Choroid plexus epithelial cell (primary cell): ENCODE measurements at regions not wholly inside any gene's neighbourhood (a gene's known extent, or its start where the extent isn't known, plus 50 kb on each side); places are given as distances from the start of the nearest gene placed in this dataset.

Experiments
- DNase-seq: peaks from one replicate; pipeline ENCODE4 v3.0.0-alpha.2; 2010; ENCODE audit warnings: low read depth
- H3K4me3 ChIP-seq: 2 replicates; pipeline ENCODE4 v1.5.1; 2011; ENCODE audit warnings: low read depth, mild to moderate bottlenecking, control low read depth, low read length, moderate library complexity
- CTCF ChIP-seq: conservative IDR thresholded peaks from 2 replicates; pipeline ENCODE4 v1.5.1; 2011; ENCODE audit warnings: low read depth, mild to moderate bottlenecking, control low read depth, inconsistent platforms, low read length, moderate library complexity

- no peak for TF ChIP-seq CTCF
- DNase-seq, result no peak
These were observed 250.4 kb upstream of the SLITRK3 start for GRCh38 chr3:165446555-165446954.

GRCh38 chr3:165444745-165445144, 248.6 kb upstream of the SLITRK3 start:
- no peak overlapping the region for H3K4me3 ChIP-seq
- no peak for DNase-seq
- no peak for TF ChIP-seq CTCF

More at GRCh38 chr3:165446555-165446954, 250.4 kb upstream of the SLITRK3 start:
- no peak overlapping the region for H3K4me3 ChIP-seq

- no peak overlapping the region for H3K4me3 ChIP-seq
- TF ChIP-seq CTCF, result no peak
- no peak for DNase-seq
These were observed 247.5 kb upstream of the SLITRK3 start for GRCh38 chr3:165443664-165444063.

- no peak overlapping the region for H3K4me3 ChIP-seq
- no peak for DNase-seq
- no peak for TF ChIP-seq CTCF
These were observed 245.9 kb upstream of the SLITRK3 start for GRCh38 chr3:165442061-165442460.

GRCh38 chr3:165440380-165440779, 244.2 kb upstream of the SLITRK3 start:
- no peak for DNase-seq
- TF ChIP-seq CTCF, result no peak

GRCh38 chr3:165439765-165440164, 243.6 kb upstream of the SLITRK3 start:
- TF ChIP-seq CTCF, result no peak
- no peak for DNase-seq

More at GRCh38 chr3:165440380-165440779, 244.2 kb upstream of the SLITRK3 start:
- H3K4me3 ChIP-seq, result no peak overlapping the region

GRCh38 chr3:165434516-165434915, 238.3 kb upstream of the SLITRK3 start:
- no peak overlapping the region for H3K4me3 ChIP-seq
- TF ChIP-seq CTCF, result no peak
- DNase-seq, result no peak

More at GRCh38 chr3:165439765-165440164, 243.6 kb upstream of the SLITRK3 start:
- H3K4me3 ChIP-seq, result no peak overlapping the region
